ENCODE measurements at regions not wholly inside any gene's neighbourhood (a gene's known extent, or its start where the extent isn't known, plus 50 kb on each side); places are given as distances from the start of the nearest gene placed in this dataset.
"Not testable (repeated sequence)": the region's sequence is repeated elsewhere in the genome, so short reads cannot be mapped to it uniquely, and the experiment has no call there.

- DNase-seq: no peak
Observed at GRCh38 chr10:23493711-23494110, 54.8 kb downstream of the OTUD1 start.

- no peak for DNase-seq
Observed at GRCh38 chr10:23496727-23497126, 57.9 kb downstream of the OTUD1 start.

- no peak for DNase-seq
Observed at GRCh38 chr10:23499372-23500132, 60.7 kb downstream of the OTUD1 start.

GRCh38 chr10:23505797-23506465, 67.1 kb downstream of the OTUD1 start:
- no peak for DNase-seq

GRCh38 chr10:23512355-23513058, 73.6 kb downstream of the OTUD1 start:
- DNase-seq: no peak

DNA sequence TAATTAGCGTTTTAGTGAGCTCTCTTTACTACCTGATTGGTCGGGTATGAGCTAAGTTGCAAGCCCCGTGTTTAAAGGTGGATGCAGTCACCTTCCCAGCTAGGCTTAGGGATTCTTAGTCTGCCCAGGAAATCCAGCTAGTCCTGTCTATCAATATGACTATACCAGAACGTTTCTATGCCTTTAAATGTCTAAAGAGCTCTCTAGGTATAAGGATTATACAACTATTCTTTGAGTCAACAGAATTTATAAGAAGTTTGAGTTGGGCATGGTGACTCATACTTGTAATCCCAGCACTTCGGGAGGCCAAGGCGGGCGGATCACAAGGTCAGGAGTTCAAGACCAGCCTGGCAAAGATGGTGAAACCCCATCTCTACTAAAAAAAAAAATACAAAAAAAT, 74.7 kb downstream of the OTUD1 start:
- DNase-seq: not testable (repeated sequence)

DNA sequence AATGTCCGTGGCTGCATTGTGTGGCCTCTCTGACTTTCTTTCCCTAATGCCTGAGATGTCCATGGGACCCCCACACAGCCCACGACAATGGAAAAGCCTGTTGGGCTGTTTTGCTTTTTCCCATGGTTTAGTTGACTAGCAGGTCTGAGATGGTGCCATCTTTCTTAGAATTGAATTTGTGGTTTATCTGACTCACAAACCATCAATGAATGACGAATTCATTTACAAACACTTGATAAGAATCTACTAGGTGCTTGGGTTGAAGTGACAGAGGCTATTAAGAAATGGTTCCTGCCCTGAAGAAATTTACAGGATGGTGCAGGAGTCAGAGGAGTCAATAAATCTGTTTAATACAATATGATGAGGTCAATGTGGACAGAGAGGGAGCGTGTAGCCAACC, 75.4 kb downstream of the OTUD1 start:
- no peak for DNase-seq

GRCh38 chr10:23516530-23516929, 77.7 kb downstream of the OTUD1 start:
- DNase-seq: no peak

GRCh38 chr10:23517155-23517554, 78.3 kb downstream of the OTUD1 start:
- no peak for DNase-seq

DNA sequence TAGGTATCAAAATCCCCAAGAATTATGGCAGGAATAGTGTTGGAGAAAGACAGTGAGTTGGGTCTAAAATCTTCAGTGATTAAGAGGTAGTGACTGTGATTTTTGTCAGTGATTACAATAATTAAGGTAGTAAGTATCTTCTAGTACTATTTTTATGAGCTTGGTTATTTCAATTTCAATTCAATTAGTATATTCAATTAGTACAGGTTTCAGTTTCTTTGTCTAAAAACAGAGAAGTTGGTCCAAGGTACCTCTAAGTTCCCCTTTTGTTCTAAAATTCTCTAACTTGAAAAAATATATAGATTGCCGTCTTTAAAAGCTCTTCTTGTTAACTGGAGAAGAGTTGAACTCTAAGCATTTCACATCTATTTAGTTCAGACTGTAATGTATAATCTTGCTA, 82.9 kb downstream of the OTUD1 start:
- DNase-seq: no peak

DNA sequence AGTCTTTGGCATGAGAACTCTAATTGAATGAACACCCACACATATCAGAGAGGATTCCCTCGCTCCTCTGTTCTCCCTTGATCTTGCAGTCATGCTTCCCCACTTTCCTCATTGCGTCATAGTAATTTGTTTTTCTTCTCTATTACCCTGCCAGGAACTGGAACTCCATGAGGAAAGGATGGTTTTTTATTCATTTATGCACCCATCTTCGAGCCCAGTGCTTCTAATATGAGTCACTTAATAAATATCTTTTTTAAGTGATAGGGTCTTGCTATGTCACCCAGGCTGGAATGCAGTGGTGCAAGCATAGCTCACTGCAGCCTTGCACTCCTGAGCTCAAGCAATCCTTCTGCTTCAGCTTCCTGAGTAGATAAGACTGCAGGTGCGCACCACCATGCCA, 83.5 kb downstream of the OTUD1 start:
- DNase-seq: no peak

DNA sequence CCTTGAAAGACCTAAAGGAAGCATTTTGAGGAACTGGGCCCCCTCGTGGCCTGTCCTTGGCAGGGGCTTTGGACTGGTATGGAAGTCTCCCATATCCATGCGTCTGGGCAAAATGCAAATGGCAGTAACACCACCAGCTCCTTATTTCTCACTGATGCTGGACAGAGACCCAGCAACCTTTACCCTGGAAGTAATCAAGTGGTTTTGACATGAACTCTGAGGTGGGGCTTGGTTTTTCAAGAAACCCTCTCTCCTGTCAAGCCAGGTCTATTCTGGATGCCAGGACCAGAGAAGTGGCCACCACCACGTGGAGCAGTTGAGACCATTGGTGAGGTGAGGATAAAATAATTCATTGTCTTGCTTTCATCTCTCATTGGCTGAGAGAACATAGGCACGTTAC, 84.4 kb downstream of the OTUD1 start:
- no peak for DNase-seq

DNA sequence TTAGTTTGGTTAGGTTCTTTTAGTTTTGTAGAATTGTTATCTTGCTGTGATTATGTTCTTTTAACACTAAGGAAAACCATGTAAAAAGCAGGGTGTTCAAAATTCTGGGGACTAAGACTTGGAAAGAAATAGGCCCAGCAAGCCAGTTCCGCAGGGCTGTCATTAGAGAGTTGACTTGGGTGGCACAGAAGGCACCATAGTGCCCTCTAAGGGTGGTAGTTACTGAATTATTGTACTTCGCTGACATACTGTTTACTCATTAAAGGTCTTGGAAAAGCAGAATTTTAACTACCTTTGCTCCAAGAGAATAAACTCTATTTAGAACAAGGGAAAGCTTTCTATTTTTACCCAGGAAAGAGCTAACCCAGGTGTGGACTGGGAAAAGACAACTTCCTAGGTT, 86.5 kb downstream of the OTUD1 start:
- no peak for DNase-seq

DNA sequence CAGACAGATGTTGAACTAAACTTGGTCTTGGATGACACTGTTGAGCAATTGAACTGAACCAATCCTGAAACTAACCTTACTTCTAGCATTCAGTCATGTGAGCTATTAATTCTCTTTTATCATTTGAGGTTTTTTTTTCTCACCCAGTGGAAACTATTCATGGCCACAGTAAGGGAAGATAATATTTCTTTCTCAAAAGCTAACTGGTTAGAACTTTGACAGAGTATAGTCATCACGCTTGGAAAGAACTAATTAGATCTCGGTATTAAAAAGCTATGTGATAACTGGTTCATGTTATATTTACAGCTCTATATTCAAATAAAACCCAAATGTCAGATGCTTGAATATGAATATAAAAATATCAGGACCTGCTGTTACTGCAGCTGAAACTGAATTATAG, 89.5 kb downstream of the OTUD1 start:
- no peak for DNase-seq

- no peak for DNase-seq
Observed at GRCh38 chr10:23529625-23530024, 90.8 kb downstream of the OTUD1 start.

DNA sequence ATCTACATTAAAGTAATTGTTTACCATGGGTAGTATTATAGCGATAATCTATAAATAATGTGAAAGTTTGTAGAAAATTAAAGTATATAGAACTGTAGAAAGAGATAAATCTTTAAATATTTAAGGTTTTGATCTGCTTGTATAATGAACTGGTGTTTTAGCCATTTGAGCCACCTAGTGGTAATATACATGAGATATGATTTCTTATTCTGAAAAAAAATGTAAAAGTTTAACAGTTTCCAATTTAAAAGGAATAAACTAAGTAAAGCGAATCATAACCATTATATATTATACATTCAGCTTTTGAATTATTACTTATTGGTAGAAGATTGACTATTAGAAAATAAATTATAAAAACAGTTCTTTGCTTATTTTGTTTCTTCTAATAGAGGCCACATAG, 91.2 kb downstream of the OTUD1 start:
- DNase-seq: no peak

DNA sequence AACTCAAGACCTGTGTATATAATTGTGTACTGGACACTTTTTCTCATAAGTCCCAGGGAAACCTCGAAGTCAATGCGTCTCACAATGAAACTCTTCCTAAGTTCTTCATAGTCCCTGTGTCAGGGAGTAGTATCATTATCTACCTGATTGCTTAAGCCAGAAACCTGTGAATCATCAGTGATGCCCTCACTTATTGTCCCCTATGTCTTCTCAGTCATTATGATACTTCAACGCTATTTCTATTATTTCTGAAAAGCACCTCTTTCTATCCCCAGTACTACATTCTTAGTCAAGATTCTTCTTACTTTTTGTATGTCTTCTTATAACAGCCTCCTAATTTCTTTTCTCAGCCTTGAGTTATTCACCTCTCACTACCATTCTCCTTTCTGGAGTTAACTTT, 94.3 kb downstream of the OTUD1 start:
- DNase-seq: no peak

DNA sequence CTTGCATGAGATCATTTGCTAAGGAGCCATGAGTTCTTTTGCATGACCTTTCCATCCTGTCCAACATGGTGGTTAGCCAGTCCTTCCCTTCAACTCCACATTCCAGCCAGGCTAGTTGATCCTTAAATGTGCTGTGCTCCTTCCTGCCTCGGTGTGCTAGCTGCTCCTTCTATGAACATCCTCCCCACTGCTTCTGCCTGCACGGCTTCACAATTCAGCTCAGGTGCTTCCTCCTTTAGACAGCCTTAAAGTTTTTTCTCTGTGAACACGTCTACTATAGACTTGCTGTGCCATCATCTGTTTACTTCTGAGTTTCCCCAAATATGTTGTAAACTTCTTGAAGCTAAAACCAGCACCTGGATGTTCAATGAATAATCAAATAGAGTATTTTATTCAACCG, 95.5 kb downstream of the OTUD1 start:
- DNase-seq: no peak

DNA sequence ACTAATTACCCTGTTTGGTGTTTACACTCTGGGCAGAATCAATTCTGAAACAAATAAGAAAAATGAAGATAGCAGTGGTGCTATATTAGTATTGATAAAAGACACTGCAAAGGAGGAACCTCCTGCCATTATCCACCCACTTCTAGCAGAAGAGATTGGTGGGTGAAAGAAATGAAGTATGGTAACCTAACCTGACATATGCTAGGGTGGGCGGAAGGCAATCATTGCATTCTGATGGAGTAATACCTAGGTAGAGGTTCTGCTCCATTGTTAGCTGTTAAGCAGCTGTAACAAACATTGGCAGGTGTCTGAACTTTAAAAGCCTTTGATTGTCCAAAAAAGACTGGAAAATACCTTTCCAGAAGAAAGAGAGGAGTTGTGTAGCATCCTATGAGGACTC, 95.9 kb downstream of the OTUD1 start:
- DNase-seq: no peak

GRCh38 chr10:23535381-23535780, 96.5 kb downstream of the OTUD1 start:
- no peak for DNase-seq

DNA sequence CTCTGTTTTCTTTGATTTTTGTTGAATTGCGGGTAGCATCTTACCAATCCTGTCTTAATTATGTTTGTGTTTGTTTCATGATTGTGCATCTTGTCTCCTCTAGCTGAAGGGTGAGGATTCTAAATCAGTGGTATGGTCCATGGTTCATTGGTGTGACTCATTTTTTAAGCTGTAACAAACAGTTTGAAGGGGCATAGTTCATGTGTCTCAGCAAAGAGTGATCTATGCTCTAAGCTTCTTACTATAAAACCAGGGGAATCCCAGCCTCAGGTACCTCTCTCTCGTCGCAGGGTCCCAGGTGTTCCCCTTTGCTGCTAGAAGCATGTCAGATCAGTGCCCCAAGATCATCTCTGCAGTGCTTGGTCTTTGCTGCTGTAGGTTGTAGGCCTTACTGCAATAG, 100.1 kb downstream of the OTUD1 start:
- DNase-seq: no peak

- peak; percentile 3 for DNase-seq
Observed at GRCh38 chr10:23540401-23541030, 101.6 kb downstream of the OTUD1 start.

DNA sequence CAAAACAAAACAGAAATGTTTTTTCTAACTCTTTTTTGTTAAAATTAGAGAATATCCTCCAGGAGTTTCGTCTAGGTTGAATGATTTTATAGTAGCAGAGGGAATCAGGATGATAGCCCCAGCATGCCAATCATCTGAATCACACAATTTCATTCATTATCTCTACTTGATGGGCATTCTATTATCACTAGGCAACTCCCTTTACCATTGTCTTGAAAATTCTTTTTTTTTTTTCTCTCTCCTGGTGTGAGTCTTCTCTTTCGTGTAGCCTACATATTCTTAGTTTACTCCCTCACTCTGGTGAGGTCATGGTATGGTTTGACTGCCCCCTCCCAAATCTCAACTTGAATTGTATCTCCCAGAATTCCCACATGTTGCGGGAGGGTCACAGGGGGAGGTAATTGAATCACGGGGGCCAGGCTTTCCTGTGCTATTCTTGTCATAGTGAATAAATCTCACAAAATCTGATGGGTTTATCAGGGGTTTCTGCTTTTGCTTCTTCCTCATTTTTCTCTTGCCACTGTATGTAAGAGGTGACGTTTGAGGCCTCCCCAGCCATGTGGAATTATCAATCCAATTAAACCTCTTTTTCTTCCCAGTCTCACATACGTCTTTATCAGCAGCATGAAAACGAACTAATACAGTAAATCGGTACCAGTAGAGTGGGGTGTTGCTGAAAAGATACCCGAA, 105.0 kb downstream of the OTUD1 start:
- no peak for DNase-seq

Measured in SIG-M5 (cell line).